ENCODE measurements at regions not wholly inside any gene's neighbourhood (a gene's known extent, or its start where the extent isn't known, plus 50 kb on each side); places are given as distances from the start of the nearest gene placed in this dataset.

DNA sequence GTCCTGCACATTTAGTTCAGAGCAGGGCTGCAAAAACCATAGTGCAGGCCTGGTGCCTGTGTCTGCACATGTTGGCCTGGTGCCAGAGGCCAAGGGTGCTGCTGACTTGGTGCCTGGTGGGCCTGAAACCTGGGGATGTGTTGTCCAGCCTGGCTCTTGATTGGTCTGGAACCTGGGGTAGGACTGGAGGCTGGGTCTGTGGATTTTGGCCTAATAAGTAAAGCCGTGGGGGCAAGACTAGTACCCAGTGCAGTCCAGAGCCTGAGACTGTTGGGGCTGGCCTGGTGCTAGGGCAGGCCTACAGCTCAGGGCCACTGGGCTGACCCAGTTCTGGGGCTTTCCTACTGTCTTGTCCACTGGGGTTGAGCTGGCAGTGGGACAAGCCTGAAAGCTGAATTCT, 817.9 kb downstream of the DNAJB9 start:
- no peak overlapping the region for H3K27ac ChIP-seq (replicated peaks)
- H3K27me3 ChIP-seq (ENCODE audit: insufficient read depth, poor library complexity, severe bottlenecking) = no peaks in the 10 kb centered on the region
- no peak overlapping the region for H3K4me3 ChIP-seq (replicated peaks; ENCODE audit: insufficient read depth, low read length)
- TF ChIP-seq, protein P1, sequence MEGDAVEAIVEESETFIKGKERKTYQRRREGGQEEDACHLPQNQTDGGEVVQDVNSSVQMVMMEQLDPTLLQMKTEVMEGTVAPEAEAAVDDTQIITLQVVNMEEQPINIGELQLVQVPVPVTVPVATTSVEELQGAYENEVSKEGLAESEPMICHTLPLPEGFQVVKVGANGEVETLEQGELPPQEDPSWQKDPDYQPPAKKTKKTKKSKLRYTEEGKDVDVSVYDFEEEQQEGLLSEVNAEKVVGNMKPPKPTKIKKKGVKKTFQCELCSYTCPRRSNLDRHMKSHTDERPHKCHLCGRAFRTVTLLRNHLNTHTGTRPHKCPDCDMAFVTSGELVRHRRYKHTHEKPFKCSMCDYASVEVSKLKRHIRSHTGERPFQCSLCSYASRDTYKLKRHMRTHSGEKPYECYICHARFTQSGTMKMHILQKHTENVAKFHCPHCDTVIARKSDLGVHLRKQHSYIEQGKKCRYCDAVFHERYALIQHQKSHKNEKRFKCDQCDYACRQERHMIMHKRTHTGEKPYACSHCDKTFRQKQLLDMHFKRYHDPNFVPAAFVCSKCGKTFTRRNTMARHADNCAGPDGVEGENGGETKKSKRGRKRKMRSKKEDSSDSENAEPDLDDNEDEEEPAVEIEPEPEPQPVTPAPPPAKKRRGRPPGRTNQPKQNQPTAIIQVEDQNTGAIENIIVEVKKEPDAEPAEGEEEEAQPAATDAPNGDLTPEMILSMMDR (IDR thresholded peaks at IDR 0.05; ENCODE audit: insufficient read depth, low read length) = no peak
- TF ChIP-seq GABPA (IDR thresholded peaks at IDR 0.05; ENCODE audit: low read depth) = no peak
- no peak for TF ChIP-seq POLR2AphosphoS5 (IDR thresholded peaks at IDR 0.05; ENCODE audit: low read depth)
- TF ChIP-seq, protein P2, sequence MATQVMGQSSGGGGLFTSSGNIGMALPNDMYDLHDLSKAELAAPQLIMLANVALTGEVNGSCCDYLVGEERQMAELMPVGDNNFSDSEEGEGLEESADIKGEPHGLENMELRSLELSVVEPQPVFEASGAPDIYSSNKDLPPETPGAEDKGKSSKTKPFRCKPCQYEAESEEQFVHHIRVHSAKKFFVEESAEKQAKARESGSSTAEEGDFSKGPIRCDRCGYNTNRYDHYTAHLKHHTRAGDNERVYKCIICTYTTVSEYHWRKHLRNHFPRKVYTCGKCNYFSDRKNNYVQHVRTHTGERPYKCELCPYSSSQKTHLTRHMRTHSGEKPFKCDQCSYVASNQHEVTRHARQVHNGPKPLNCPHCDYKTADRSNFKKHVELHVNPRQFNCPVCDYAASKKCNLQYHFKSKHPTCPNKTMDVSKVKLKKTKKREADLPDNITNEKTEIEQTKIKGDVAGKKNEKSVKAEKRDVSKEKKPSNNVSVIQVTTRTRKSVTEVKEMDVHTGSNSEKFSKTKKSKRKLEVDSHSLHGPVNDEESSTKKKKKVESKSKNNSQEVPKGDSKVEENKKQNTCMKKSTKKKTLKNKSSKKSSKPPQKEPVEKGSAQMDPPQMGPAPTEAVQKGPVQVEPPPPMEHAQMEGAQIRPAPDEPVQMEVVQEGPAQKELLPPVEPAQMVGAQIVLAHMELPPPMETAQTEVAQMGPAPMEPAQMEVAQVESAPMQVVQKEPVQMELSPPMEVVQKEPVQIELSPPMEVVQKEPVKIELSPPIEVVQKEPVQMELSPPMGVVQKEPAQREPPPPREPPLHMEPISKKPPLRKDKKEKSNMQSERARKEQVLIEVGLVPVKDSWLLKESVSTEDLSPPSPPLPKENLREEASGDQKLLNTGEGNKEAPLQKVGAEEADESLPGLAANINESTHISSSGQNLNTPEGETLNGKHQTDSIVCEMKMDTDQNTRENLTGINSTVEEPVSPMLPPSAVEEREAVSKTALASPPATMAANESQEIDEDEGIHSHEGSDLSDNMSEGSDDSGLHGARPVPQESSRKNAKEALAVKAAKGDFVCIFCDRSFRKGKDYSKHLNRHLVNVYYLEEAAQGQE (IDR thresholded peaks at IDR 0.05; ENCODE audit: insufficient replicate concordance, low read depth) = no peak
- no peak for TF ChIP-seq SPI1 (IDR thresholded peaks at IDR 0.05; ENCODE audit: borderline replicate concordance, low read depth)
- no peak for DNase-seq (ENCODE audit: low read depth in 1 of 2, low spot score in 1 of 2)

DNA sequence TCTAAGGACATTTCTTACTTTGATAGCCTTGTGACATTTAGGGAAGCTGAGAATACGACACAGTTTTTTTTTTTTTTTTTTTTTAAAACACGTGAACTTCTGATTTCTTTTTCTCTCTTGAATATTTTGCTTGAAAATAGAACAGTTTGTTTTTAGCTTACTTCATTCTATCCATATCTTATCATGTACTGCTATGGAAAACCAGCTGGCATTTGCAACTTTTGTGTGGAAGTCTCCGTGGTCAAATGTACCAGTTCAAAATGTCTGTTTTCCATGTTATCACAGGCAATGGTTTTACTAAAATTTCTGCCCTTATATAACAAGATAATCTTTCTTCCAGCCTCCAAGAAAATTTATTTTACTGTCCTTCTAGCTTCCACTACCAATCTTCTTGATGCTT, 821.6 kb downstream of the DNAJB9 start:
- TF ChIP-seq, protein P2 (IDR thresholded peaks at IDR 0.05; ENCODE audit: insufficient replicate concordance, low read depth) = no peak
- TF ChIP-seq GABPA (IDR thresholded peaks at IDR 0.05; ENCODE audit: low read depth) = no peak
- TF ChIP-seq SPI1 (IDR thresholded peaks at IDR 0.05; ENCODE audit: borderline replicate concordance, low read depth) = no peak
- TF ChIP-seq POLR2AphosphoS5 (IDR thresholded peaks at IDR 0.05; ENCODE audit: low read depth) = no peak
- TF ChIP-seq, protein P1 (IDR thresholded peaks at IDR 0.05; ENCODE audit: insufficient read depth, low read length) = no peak
- no peak for DNase-seq (ENCODE audit: low read depth in 1 of 2, low spot score in 1 of 2)
- Histone ChIP-seq H3K27ac (replicated peaks) (no peak overlapping the region), H3K4me3 (replicated peaks; ENCODE audit: insufficient read depth, low read length) (no peak overlapping the region), H3K27me3 (ENCODE audit: insufficient read depth, poor library complexity, severe bottlenecking) (no peaks in the 10 kb centered on the region)

DNA sequence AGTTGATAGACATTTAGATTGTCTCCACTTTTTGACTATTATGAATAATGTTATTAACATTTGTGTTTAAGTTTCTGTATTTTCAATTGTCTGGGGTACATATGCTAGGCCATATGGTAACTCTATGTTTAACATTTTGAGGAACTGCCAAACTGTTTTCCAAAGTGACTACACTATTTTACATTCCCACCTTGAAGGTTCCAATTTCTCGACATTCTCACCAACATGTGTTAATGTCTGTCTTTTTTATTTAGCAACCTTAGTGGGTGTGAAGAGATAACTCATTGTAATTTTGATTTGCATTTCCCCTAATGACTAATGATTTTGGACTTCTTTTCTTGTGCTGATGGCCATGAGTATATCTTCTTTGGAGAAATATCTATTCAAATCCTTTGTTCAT, 832.4 kb downstream of the DNAJB9 start:
- TF ChIP-seq, protein P2 (IDR thresholded peaks at IDR 0.05; ENCODE audit: insufficient replicate concordance, low read depth) = no peak
- TF ChIP-seq, protein P1 (IDR thresholded peaks at IDR 0.05; ENCODE audit: insufficient read depth, low read length) = no peak
- TF ChIP-seq POLR2AphosphoS5 (IDR thresholded peaks at IDR 0.05; ENCODE audit: low read depth) = no peak
- TF ChIP-seq SPI1 (IDR thresholded peaks at IDR 0.05; ENCODE audit: borderline replicate concordance, low read depth) = no peak
- no peak for TF ChIP-seq GABPA (IDR thresholded peaks at IDR 0.05; ENCODE audit: low read depth)
- H3K27ac ChIP-seq (replicated peaks) = no peak overlapping the region

More for the DNA sequence above, 832.4 kb downstream of the DNAJB9 start:
- Histone ChIP-seq H3K27me3 (ENCODE audit: insufficient read depth, poor library complexity, severe bottlenecking) (no peaks in the 10 kb centered on the region), H3K4me3 (replicated peaks; ENCODE audit: insufficient read depth, low read length) (no peak overlapping the region)
- DNase-seq (ENCODE audit: low read depth in 1 of 2, low spot score in 1 of 2) = no peak

Measured in HL-60 (cell line).